Activated CD8-positive, alpha-beta T cell treated with anti-CD3 and anti-CD28 coated beads for 36 hours (primary cell): ENCODE measurements at regions not wholly inside any gene's neighbourhood (a gene's known extent, or its start where the extent isn't known, plus 50 kb on each side); places are given as distances from the start of the nearest gene placed in this dataset.
"Not testable (repeated sequence)": the region's sequence is repeated elsewhere in the genome, so short reads cannot be mapped to it uniquely, and the experiment has no call there.

Source experiments
- ATAC-seq: fragments of 200-7000 bp; cut with Tn5 transposase; one replicate; pipeline ENCODE4 v1.10.0; 2021; ENCODE audit warnings: mild to moderate bottlenecking, moderate library complexity
- CTCF ChIA-PET: fragments of 350-600 bp; sonication (Branson Sonifier 250); formaldehyde crosslinking; loops from one replicate; lab custom pipeline; 2021; ENCODE audit warnings: antibody characterized with exemption; lab: Charles Lee
- POLR2A ChIA-PET: fragments of 350-600 bp; sonication (Branson Sonifier 250); formaldehyde crosslinking; loops from one replicate; lab custom pipeline; 2021; ENCODE audit warnings: antibody characterized with exemption; lab: Charles Lee
- DNase-seq: peaks from one replicate; pipeline ENCODE4 v3.0.0-alpha.2; 2020
- H3K27ac Mint-ChIP-seq: one replicate; pipeline ENCODE4 v1.8.0; 2021; ENCODE audit warnings: mild to moderate bottlenecking, mixed read lengths
- H3K27me3 Mint-ChIP-seq: one replicate; pipeline ENCODE4 v1.8.0; 2021; ENCODE audit warnings: mixed read lengths
- H3K36me3 Mint-ChIP-seq: one replicate; pipeline ENCODE4 v1.8.0; 2021; ENCODE audit warnings: low read depth, mixed read lengths
- H3K4me1 Mint-ChIP-seq: one replicate; pipeline ENCODE4 v1.8.0; 2021; ENCODE audit warnings: low read depth, mixed read lengths
- H3K4me3 Mint-ChIP-seq: one replicate; pipeline ENCODE4 v1.8.0; 2021; ENCODE audit warnings: mild to moderate bottlenecking, moderate library complexity, mixed read lengths
- H3K9me3 Mint-ChIP-seq: one replicate; pipeline ENCODE4 v1.8.0; 2021; ENCODE audit warnings: mixed read lengths
- intact Hi-C: fragments of 100-400 bp; cut with micrococcal nuclease; formaldehyde crosslinking; loops from one replicate; pipeline ENCODE4 v1.10.0; 2022
- TF ChIP-seq, protein P1 (sequence below): fragments of 200-600 bp; IDR thresholded peaks from one replicate; pipeline ENCODE4 v1.8.0; 2022; ENCODE audit warnings: antibody characterized with exemption, mild to moderate bottlenecking

DNA sequence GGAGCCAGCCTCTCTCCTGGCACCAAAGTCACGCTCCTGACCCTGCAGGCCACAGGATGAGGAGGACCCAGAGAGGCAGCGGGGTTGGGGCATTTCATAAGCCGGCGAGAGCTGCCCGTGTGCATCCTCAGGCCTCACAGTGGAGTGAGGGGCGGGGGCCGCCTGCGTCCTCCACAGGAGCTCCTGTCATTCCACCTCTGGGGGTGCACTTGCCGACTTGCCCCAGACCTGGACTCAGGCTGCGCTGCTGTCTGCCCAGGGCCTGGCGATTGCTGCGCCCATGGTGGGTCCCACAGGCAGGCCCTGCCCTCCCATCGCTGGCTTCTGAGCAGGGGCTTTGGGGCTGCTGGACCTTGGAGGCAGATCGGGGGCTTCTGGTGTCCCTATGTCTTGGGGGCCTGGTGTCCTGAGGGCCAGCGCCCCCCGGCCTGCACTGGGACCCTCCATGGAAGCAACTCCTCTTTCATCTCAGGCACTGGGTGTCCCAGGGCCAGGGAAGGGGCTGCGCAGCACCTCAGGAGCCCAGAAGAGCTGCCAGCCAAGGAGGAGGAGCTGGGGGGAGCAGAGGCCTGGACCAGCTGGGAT lies 184.0 kb downstream of the GOLGA6L6 start:
- Mint-ChIP-seq H3K9me3 (no peaks in the 10 kb centered on the region), H3K27me3 (no peaks in the 10 kb centered on the region)

DNA sequence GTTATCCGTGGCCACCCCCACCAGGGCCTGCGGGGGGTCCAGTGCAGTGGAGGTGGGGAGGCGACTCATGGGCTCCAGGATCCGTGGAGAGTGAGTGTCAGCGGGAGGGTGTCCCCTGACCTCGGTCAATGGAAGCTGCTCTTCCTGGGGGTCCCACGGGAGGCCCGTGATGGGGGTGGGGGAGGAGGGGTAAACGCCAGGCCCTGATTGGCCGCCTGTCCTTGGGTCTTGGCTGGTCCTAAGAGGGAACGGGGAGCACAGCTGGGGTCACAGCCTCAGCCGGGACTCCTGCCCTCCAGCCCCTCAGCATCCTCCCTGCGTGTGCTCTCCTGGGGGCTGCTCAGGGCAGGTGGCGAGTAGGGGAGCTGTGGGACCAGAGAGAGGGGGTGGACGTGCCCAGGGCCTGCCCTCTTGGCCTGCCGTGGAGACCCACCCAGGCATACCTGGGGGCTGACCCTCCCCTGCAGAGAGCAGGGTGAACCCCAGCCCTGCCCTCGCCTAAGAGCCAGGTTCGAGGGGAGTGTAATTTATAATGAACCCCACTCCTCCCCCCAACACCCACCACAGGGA lies 184.6 kb downstream of the GOLGA6L6 start:
- ChIA-PET CTCF (interaction anchor here (1.1 to 4.7 kb wide), 4 partner anchors 11 to 1908 kb away, joined by 3 to 74 read pairs (median 4); no protein-coding TSS in a partner anchor), POLR2A (no interaction called here)
- intact Hi-C loops, result no loop called here
- H3K9me3 Mint-ChIP-seq, result no peaks in the 10 kb centered on the region
- TF ChIP-seq, protein P1, sequence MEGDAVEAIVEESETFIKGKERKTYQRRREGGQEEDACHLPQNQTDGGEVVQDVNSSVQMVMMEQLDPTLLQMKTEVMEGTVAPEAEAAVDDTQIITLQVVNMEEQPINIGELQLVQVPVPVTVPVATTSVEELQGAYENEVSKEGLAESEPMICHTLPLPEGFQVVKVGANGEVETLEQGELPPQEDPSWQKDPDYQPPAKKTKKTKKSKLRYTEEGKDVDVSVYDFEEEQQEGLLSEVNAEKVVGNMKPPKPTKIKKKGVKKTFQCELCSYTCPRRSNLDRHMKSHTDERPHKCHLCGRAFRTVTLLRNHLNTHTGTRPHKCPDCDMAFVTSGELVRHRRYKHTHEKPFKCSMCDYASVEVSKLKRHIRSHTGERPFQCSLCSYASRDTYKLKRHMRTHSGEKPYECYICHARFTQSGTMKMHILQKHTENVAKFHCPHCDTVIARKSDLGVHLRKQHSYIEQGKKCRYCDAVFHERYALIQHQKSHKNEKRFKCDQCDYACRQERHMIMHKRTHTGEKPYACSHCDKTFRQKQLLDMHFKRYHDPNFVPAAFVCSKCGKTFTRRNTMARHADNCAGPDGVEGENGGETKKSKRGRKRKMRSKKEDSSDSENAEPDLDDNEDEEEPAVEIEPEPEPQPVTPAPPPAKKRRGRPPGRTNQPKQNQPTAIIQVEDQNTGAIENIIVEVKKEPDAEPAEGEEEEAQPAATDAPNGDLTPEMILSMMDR, result no peak
- no peak for DNase-seq
- H3K27ac Mint-ChIP-seq, result no peak overlapping the region
- no peak overlapping the region for H3K4me3 Mint-ChIP-seq
- peak; percentile 8 for ATAC-seq
- no peaks in the 10 kb centered on the region for H3K36me3 Mint-ChIP-seq
- H3K4me1 Mint-ChIP-seq, result peaks cover 7% of the 10 kb centered on the region
- H3K27me3 Mint-ChIP-seq, result no peaks in the 10 kb centered on the region

More for the DNA sequence above, 184.0 kb downstream of the GOLGA6L6 start:
- TF ChIP-seq, protein P1, result no peak
- ChIA-PET CTCF (interaction anchor here (1.2 to 4.7 kb wide), 3 partner anchors 35 to 1907 kb away, joined by 3 to 74 read pairs (median 6); no protein-coding TSS in a partner anchor), POLR2A (no interaction called here)
- Mint-ChIP-seq H3K4me1 (peaks cover 7% of the 10 kb centered on the region), H3K36me3 (no peaks in the 10 kb centered on the region), H3K27ac (no peak overlapping the region), H3K4me3 (no peak overlapping the region)
- no peak for DNase-seq
- intact Hi-C loops, result no loop called here
- ATAC-seq, result no peak

- Mint-ChIP-seq H3K4me3 (no peak overlapping the region), H3K4me1 (peaks cover 7% of the 10 kb centered on the region), H3K27me3 (no peaks in the 10 kb centered on the region), H3K27ac (no peak overlapping the region), H3K36me3 (no peaks in the 10 kb centered on the region), H3K9me3 (no peaks in the 10 kb centered on the region)
- ChIA-PET CTCF (interaction anchor here (0.7 to 4.7 kb wide), 5 partner anchors 9 to 1908 kb away, joined by 3 to 74 read pairs (median 4); no protein-coding TSS in a partner anchor), POLR2A (no interaction called here)
- ATAC-seq (peak; percentile 59), DNase-seq (peak; percentile 83)
- intact Hi-C loops, result no loop called here
- TF ChIP-seq, protein P1, result peak; percentile 94
Measured at GRCh38 chr15:20356444-20356910, 185.1 kb downstream of the GOLGA6L6 start.

GRCh38 chr15:20355256-20355868 lies 186.2 kb downstream of the GOLGA6L6 start:
- intact Hi-C loops, result no loop called here
- ChIA-PET POLR2A (no interaction called here), CTCF (interaction anchor here (0.9 to 4.7 kb wide), 2 partner anchors 7 to 1869 kb away, joined by 4 to 74 read pairs; no protein-coding TSS in a partner anchor)
- Mint-ChIP-seq H3K36me3 (no peaks in the 10 kb centered on the region), H3K27ac (no peak overlapping the region), H3K27me3 (no peaks in the 10 kb centered on the region), H3K4me3 (no peak overlapping the region), H3K4me1 (peaks cover 7% of the 10 kb centered on the region), H3K9me3 (no peaks in the 10 kb centered on the region)
- no peak for ATAC-seq
- TF ChIP-seq, protein P1, result no peak
- no peak for DNase-seq

- POLR2A ChIA-PET, ATAC-seq, intact Hi-C loops, H3K36me3 Mint-ChIP-seq, H3K27me3 Mint-ChIP-seq, H3K4me1 Mint-ChIP-seq, H3K9me3 Mint-ChIP-seq, DNase-seq, H3K27ac Mint-ChIP-seq, H3K4me3 Mint-ChIP-seq: not testable (repeated sequence)
- CTCF ChIA-PET, result interaction anchor here (4.7 kb wide), 1 partner anchor 1869 kb away, joined by 74 read pairs; no protein-coding TSS in a partner anchor
Measured at GRCh38 chr15:20354884-20355223, 186.7 kb downstream of the GOLGA6L6 start.
